H4 (cell line): ENCODE measurements at regions not wholly inside any gene's neighbourhood (a gene's known extent, or its start where the extent isn't known, plus 50 kb on each side); places are given as distances from the start of the nearest gene placed in this dataset.

Experiments used
- DNase-seq: peaks from one replicate; pipeline ENCODE4 v3.0.0-alpha.2; 2015; ENCODE audit warnings: low spot score

- no peak for DNase-seq
Observed at GRCh38 chr2:58871469-58872142, 630.5 kb upstream of the FANCL start.

- no peak for DNase-seq
Observed at GRCh38 chr2:58870704-58871103, 629.6 kb upstream of the FANCL start.

GRCh38 chr2:58866946-58867345, 625.8 kb upstream of the FANCL start:
- DNase-seq = no peak

GRCh38 chr2:58866527-58866926, 625.4 kb upstream of the FANCL start:
- no peak for DNase-seq

GRCh38 chr2:58866040-58866439, 624.9 kb upstream of the FANCL start:
- DNase-seq = no peak

GRCh38 chr2:58865436-58865835, 624.3 kb upstream of the FANCL start:
- no peak for DNase-seq

- DNase-seq = no peak
Observed at GRCh38 chr2:58862244-58862643, 621.1 kb upstream of the FANCL start.

GRCh38 chr2:58860586-58860985, 619.5 kb upstream of the FANCL start:
- no peak for DNase-seq

GRCh38 chr2:58856100-58856499, 615.0 kb upstream of the FANCL start:
- DNase-seq = no peak

- DNase-seq = peak; percentile 38
Observed at GRCh38 chr2:58853420-58853819, 612.3 kb upstream of the FANCL start.

- DNase-seq = no peak
Observed at GRCh38 chr2:58852905-58853304, 611.8 kb upstream of the FANCL start.

GRCh38 chr2:58852243-58852642, 611.1 kb upstream of the FANCL start:
- no peak for DNase-seq

- DNase-seq = no peak
Observed at GRCh38 chr2:58851598-58851997, 610.5 kb upstream of the FANCL start.

GRCh38 chr2:58845011-58845410, 603.9 kb upstream of the FANCL start:
- no peak for DNase-seq

GRCh38 chr2:58842501-58843155, 601.5 kb upstream of the FANCL start:
- no peak for DNase-seq

- peak; percentile 9 for DNase-seq
Observed at GRCh38 chr2:58834404-58834803, 593.3 kb upstream of the FANCL start.

- DNase-seq = no peak
Observed at GRCh38 chr2:58826795-58827194, 585.7 kb upstream of the FANCL start.

- no peak for DNase-seq
Observed at GRCh38 chr2:58812771-58813344, 571.7 kb upstream of the FANCL start.

- DNase-seq = no peak
Observed at GRCh38 chr2:58805126-58805525, 564.0 kb upstream of the FANCL start.

GRCh38 chr2:58803192-58803591, 562.1 kb upstream of the FANCL start:
- DNase-seq = no peak

- DNase-seq = no peak
Observed at GRCh38 chr2:58800881-58801280, 559.8 kb upstream of the FANCL start.

GRCh38 chr2:58798676-58799208, 557.6 kb upstream of the FANCL start:
- no peak for DNase-seq

GRCh38 chr2:58796239-58796910, 555.2 kb upstream of the FANCL start:
- DNase-seq = no peak
